Activated naive CD4-positive, alpha-beta T cell treated with anti-CD3 and anti-CD28 coated beads, Interleukin-2, amount 10 ng/mL, durations not matched to agents 7 days and 5 days (primary cell): ENCODE measurements at regions not wholly inside any gene's neighbourhood (a gene's known extent, or its start where the extent isn't known, plus 50 kb on each side); places are given as distances from the start of the nearest gene placed in this dataset.

Source experiments
- CTCF ChIA-PET: fragments of 350-600 bp; sonication (Branson Sonifier 250); formaldehyde crosslinking; loops from one replicate; lab custom pipeline; 2021; ENCODE audit warnings: antibody characterized with exemption; lab: Charles Lee
- DNase-seq: peaks from one replicate; pipeline ENCODE4 v3.0.0-alpha.2; 2020
- H3K27ac Mint-ChIP-seq: one replicate; pipeline ENCODE4 v1.8.0; 2021; ENCODE audit warnings: mild to moderate bottlenecking, moderate library complexity, mixed read lengths
- H3K27me3 Mint-ChIP-seq: one replicate; pipeline ENCODE4 v1.8.0; 2021; ENCODE audit warnings: mild to moderate bottlenecking, mixed read lengths
- H3K36me3 Mint-ChIP-seq: one replicate; pipeline ENCODE4 v1.8.0; 2021; ENCODE audit warnings: mixed read lengths
- H3K4me1 Mint-ChIP-seq: one replicate; pipeline ENCODE4 v1.8.0; 2021; ENCODE audit warnings: mixed read lengths
- H3K4me3 Mint-ChIP-seq: one replicate; pipeline ENCODE4 v1.8.0; 2021; ENCODE audit warnings: mild to moderate bottlenecking, moderate library complexity, mixed read lengths
- H3K9me3 Mint-ChIP-seq: one replicate; pipeline ENCODE4 v1.8.0; 2021; ENCODE audit warnings: mixed read lengths

- CTCF ChIA-PET = interaction anchor here (1.0 to 3.7 kb wide), 6 partner anchors 9 to 1092 kb away, joined by 3 to 10 read pairs (median 4); no protein-coding TSS in a partner anchor
- no peak for DNase-seq
- Mint-ChIP-seq H3K27ac (no peak overlapping the region), H3K36me3 (peaks cover 7% of the 10 kb centered on the region), H3K4me3 (no peak overlapping the region), H3K4me1 (peaks cover 12% of the 10 kb centered on the region), H3K27me3 (no peaks in the 10 kb centered on the region), H3K9me3 (peaks cover 18% of the 10 kb centered on the region)
Measured at GRCh38 chr3:106610362-106610959, 741.6 kb upstream of the CBLB start.

GRCh38 chr3:106611116-106611515 is 742.3 kb upstream of the CBLB start:
- Mint-ChIP-seq H3K27me3 (no peaks in the 10 kb centered on the region), H3K36me3 (peaks cover 7% of the 10 kb centered on the region), H3K27ac (no peak overlapping the region), H3K9me3 (peaks cover 18% of the 10 kb centered on the region), H3K4me1 (peaks cover 12% of the 10 kb centered on the region), H3K4me3 (no peak overlapping the region)
- CTCF ChIA-PET = interaction anchor here (0.5 to 1.0 kb wide), 3 partner anchors 9 to 924 kb away, joined by 3 read pairs; no protein-coding TSS in a partner anchor
- DNase-seq = no peak

GRCh38 chr3:106611841-106612240 is 743.0 kb upstream of the CBLB start:
- Mint-ChIP-seq H3K9me3 (peaks cover 14% of the 10 kb centered on the region), H3K27me3 (no peaks in the 10 kb centered on the region), H3K27ac (no peak overlapping the region), H3K4me3 (no peak overlapping the region), H3K36me3 (peaks cover 7% of the 10 kb centered on the region), H3K4me1 (peaks cover 12% of the 10 kb centered on the region)
- DNase-seq = no peak
- CTCF ChIA-PET = interaction anchor here (0.9 to 1.0 kb wide), 2 partner anchors 10 to 925 kb away, joined by 3 read pairs; no protein-coding TSS in a partner anchor

GRCh38 chr3:106616556-106616955 is 747.7 kb upstream of the CBLB start:
- DNase-seq = no peak
- H3K27ac Mint-ChIP-seq = no peak overlapping the region
- CTCF ChIA-PET = no interaction called here
- H3K9me3 Mint-ChIP-seq = peaks cover 13% of the 10 kb centered on the region
- H3K4me1 Mint-ChIP-seq = no peaks in the 10 kb centered on the region
- H3K36me3 Mint-ChIP-seq = peaks cover 7% of the 10 kb centered on the region
- H3K27me3 Mint-ChIP-seq = no peaks in the 10 kb centered on the region
- H3K4me3 Mint-ChIP-seq = no peak overlapping the region

GRCh38 chr3:106617276-106617675 is 748.5 kb upstream of the CBLB start:
- no peak for DNase-seq
- no peaks in the 10 kb centered on the region for H3K27me3 Mint-ChIP-seq
- H3K4me1 Mint-ChIP-seq = no peaks in the 10 kb centered on the region
- H3K9me3 Mint-ChIP-seq = peaks cover 13% of the 10 kb centered on the region
- CTCF ChIA-PET = no interaction called here
- no peak overlapping the region for H3K27ac Mint-ChIP-seq
- peaks cover 7% of the 10 kb centered on the region for H3K36me3 Mint-ChIP-seq
- H3K4me3 Mint-ChIP-seq = no peak overlapping the region

DNA sequence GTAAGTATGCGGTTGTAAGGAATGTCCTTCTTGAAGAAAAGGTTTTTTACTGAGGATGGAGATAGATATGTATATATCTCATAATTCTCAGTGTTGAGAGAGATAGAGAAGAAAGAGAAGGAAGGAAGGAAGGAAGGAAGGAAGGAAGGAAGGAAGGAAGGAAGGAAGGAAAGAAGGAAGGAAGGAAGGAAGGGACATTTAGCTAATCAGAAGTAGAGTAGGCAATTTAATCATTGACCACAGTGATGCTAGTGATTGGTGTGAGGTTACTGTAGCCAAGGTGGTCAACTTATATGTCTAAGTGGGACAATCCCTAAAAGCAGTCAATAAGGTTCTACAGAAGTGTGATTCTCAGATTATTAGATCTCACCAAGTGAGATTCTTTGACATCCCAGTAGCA is 751.8 kb upstream of the CBLB start:
- CTCF ChIA-PET = no interaction called here
- peaks cover 9% of the 10 kb centered on the region for H3K9me3 Mint-ChIP-seq
- H3K4me1 Mint-ChIP-seq = no peaks in the 10 kb centered on the region
- H3K36me3 Mint-ChIP-seq = no peaks in the 10 kb centered on the region
- DNase-seq = no peak
- no peak overlapping the region for H3K4me3 Mint-ChIP-seq
- no peak overlapping the region for H3K27ac Mint-ChIP-seq
- no peaks in the 10 kb centered on the region for H3K27me3 Mint-ChIP-seq

DNA sequence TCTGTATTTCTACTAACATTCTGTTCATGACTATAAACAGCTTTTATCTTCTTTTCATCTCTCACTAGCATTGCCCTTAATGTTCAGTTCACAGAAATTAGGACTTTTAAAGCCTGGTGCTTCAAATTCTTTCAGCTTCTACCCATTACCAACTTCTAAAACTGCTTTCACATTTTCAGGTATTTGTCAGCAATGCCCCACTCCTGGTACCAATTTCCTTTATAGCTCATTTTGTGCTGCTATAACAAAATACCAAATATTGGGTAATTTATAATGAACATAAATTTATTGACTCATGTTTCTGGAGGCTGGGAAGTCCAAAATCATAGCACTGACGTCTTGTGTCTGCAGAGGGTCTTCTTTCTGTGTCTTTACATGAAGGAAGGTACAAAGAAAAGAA is 753.1 kb upstream of the CCDC54 start:
- Mint-ChIP-seq H3K36me3 (no peaks in the 10 kb centered on the region), H3K27me3 (no peaks in the 10 kb centered on the region), H3K9me3 (peaks cover 9% of the 10 kb centered on the region), H3K4me1 (no peaks in the 10 kb centered on the region), H3K4me3 (no peak overlapping the region), H3K27ac (no peak overlapping the region)
- DNase-seq = no peak
- CTCF ChIA-PET = no interaction called here

DNA sequence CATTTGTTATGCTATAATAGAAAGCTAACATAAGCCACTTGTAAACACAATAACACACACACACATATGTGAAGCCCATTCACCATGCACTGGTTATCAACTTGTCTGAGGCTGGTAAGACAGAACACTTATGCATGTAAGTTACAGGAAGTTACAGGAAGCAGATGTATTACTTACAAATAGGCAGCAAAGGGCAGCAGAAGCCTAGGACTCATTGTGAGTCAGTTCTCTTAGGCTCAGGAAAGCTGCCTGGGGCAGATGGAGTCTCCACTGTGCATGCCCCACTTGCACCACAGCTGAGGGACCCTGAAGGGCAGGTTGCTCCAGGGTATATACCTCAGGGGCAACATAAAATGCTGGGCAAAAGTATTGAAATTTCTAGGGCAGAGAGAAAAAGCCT is 748.8 kb upstream of the CCDC54 start:
- Mint-ChIP-seq H3K9me3 (peaks cover 9% of the 10 kb centered on the region), H3K36me3 (no peaks in the 10 kb centered on the region), H3K4me3 (no peak overlapping the region), H3K27me3 (peaks cover 6% of the 10 kb centered on the region), H3K4me1 (no peaks in the 10 kb centered on the region), H3K27ac (no peak overlapping the region)
- CTCF ChIA-PET = no interaction called here
- no peak for DNase-seq

DNA sequence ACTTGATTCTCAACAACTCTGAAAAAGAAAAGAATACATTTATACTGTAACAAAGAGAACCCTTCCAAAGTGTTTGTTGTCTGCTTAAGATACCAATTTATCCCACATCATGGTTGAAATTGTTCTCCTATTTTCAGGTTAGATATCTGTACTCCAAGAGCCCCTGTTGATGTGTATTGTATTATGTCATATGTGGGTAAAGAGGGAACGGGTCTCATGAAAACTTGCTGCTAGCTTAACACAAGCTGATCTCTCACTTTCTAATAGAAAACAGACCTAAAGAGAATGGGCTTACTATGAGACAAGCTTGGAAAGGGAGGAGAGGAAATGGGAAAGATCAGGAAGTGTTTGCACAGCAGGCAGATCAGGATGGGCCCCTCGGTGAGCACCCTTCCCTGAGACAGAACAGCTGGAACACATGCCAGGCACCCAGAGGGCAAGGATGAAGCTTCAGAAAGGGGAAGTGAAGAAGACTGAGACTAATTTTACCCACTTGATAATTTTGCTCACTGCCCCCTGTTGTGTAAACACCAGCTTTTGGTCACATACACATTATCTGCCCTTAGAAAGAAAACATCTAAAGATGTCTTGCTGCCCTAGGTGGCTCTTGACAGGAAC is 747.9 kb upstream of the CCDC54 start:
- no peaks in the 10 kb centered on the region for H3K4me1 Mint-ChIP-seq
- peaks cover 4% of the 10 kb centered on the region for H3K9me3 Mint-ChIP-seq
- no peaks in the 10 kb centered on the region for H3K36me3 Mint-ChIP-seq
- CTCF ChIA-PET = no interaction called here
- no peak overlapping the region for H3K4me3 Mint-ChIP-seq
- H3K27me3 Mint-ChIP-seq = peaks cover 6% of the 10 kb centered on the region
- no peak for DNase-seq
- no peak overlapping the region for H3K27ac Mint-ChIP-seq

GRCh38 chr3:106631373-106632108 is 745.7 kb upstream of the CCDC54 start:
- no peak overlapping the region for H3K4me3 Mint-ChIP-seq
- H3K27me3 Mint-ChIP-seq = peaks cover 6% of the 10 kb centered on the region
- CTCF ChIA-PET = no interaction called here
- H3K4me1 Mint-ChIP-seq = no peaks in the 10 kb centered on the region
- no peaks in the 10 kb centered on the region for H3K9me3 Mint-ChIP-seq
- no peak for DNase-seq
- no peak overlapping the region for H3K27ac Mint-ChIP-seq
- H3K36me3 Mint-ChIP-seq = no peaks in the 10 kb centered on the region

DNA sequence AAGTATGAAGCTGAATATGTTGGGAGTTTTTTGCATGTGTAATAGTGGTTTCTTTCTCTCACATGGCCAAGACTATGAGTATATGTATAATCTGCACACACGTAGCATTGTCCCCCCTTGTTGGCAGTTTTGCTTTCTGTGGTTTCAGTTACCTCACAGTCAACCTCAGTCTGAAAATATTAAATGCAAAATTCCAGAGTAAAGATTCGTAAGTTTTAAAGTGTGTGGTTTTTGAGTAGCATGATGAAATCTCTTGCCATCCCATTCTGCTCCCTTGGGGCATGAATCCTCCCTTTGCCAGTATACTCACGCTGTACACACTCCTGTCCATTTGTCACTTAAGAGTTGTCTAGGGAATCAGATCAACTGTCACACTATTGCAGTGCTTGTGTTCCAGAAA is 742.0 kb upstream of the CCDC54 start:
- Mint-ChIP-seq H3K27me3 (no peaks in the 10 kb centered on the region), H3K9me3 (no peaks in the 10 kb centered on the region), H3K4me1 (no peaks in the 10 kb centered on the region), H3K36me3 (no peaks in the 10 kb centered on the region), H3K4me3 (no peak overlapping the region), H3K27ac (no peak overlapping the region)
- DNase-seq = no peak
- CTCF ChIA-PET = no interaction called here

DNA sequence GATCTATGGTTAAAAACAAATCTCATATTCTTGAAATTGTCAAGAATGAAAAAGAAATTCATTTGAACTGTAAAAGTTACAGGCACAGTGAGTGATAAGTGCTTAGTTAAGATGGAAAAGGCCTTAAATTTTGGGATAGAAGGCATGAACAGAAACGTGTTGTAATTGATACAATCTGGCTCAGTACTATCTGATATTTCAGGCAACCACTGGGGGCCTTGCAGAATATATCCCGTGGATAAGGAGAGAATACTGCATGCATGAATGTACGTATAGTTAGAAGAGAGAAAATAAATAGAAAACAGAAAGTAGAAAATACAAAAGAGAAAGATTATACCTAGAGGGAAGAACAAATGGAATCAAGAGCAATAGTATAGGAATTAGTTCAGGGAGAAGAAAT is 741.4 kb upstream of the CCDC54 start:
- CTCF ChIA-PET = no interaction called here
- no peak for DNase-seq
- H3K9me3 Mint-ChIP-seq = no peaks in the 10 kb centered on the region
- H3K4me3 Mint-ChIP-seq = no peak overlapping the region
- no peaks in the 10 kb centered on the region for H3K27me3 Mint-ChIP-seq
- no peak overlapping the region for H3K27ac Mint-ChIP-seq
- no peaks in the 10 kb centered on the region for H3K36me3 Mint-ChIP-seq
- no peaks in the 10 kb centered on the region for H3K4me1 Mint-ChIP-seq

DNA sequence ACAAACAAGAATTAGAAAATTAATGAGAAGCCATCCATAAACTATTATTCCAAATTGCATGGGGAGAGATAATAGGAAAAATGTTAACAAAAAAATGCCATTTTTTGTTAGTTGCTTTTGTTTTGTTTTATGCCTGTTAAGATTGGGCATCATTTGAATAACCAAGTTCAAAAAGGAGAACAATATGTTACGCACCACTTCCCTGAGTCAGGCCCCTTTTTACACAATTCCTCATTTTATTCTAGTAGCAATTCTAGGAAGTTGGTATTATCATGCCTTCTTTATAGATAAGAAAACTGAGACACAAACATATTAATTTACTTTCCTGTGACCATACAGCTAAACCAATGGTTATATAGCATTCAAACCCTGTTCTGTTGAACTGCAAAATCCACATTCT is 736.9 kb upstream of the CCDC54 start:
- no peaks in the 10 kb centered on the region for H3K9me3 Mint-ChIP-seq
- H3K27me3 Mint-ChIP-seq = no peaks in the 10 kb centered on the region
- H3K4me3 Mint-ChIP-seq = no peak overlapping the region
- CTCF ChIA-PET = no interaction called here
- no peak overlapping the region for H3K27ac Mint-ChIP-seq
- H3K36me3 Mint-ChIP-seq = no peaks in the 10 kb centered on the region
- no peak for DNase-seq
- no peaks in the 10 kb centered on the region for H3K4me1 Mint-ChIP-seq

- no peaks in the 10 kb centered on the region for H3K4me1 Mint-ChIP-seq
- DNase-seq = no peak
- H3K27me3 Mint-ChIP-seq = no peaks in the 10 kb centered on the region
- no peaks in the 10 kb centered on the region for H3K9me3 Mint-ChIP-seq
- CTCF ChIA-PET = no interaction called here
- H3K27ac Mint-ChIP-seq = no peak overlapping the region
- H3K36me3 Mint-ChIP-seq = no peaks in the 10 kb centered on the region
- H3K4me3 Mint-ChIP-seq = no peak overlapping the region
Measured at GRCh38 chr3:106642161-106642560, 735.1 kb upstream of the CCDC54 start.

DNA sequence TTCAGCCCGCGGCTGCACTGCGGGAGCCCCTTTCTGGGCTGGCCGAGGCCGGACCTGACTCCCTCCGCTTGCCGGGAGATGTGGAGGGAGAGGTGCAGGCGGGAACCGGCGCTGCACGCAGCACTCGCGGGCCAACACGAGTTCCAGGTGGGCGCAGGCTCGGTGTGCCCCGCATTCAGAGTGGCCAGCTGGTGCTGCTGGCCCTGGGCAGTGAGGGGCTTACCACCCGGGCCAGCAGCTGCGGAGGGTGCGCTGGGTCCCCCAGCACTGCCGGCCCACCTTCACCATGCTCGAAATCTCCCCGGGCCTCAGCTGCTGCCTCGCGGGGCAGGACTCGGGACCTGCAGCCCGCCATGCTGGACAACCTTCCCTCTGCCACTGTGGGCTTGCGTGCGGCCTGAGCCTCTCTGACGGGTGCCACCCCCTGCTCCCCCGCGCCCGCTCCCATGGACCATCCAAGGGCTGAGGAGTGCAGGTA is 733.5 kb upstream of the CCDC54 start:
- H3K36me3 Mint-ChIP-seq = no peaks in the 10 kb centered on the region
- H3K27ac Mint-ChIP-seq = no peak overlapping the region
- H3K9me3 Mint-ChIP-seq = no peaks in the 10 kb centered on the region
- CTCF ChIA-PET = no interaction called here
- DNase-seq = no peak
- no peaks in the 10 kb centered on the region for H3K4me1 Mint-ChIP-seq
- H3K4me3 Mint-ChIP-seq = no peak overlapping the region
- H3K27me3 Mint-ChIP-seq = no peaks in the 10 kb centered on the region
